ENCODE measurements at regions not wholly inside any gene's neighbourhood (a gene's known extent, or its start where the extent isn't known, plus 50 kb on each side); places are given as distances from the start of the nearest gene placed in this dataset.

- TF ChIP-seq SIN3A (IDR thresholded peaks at IDR 0.05; ENCODE audit: borderline replicate concordance, insufficient read depth, low read length) (no peak), TAF1 (IDR thresholded peaks at IDR 0.05; ENCODE audit: borderline replicate concordance, insufficient read depth, low read length) (no peak), REST (IDR thresholded peaks at IDR 0.05; ENCODE audit: insufficient read depth in 1 of 2, low read depth in 2 of 2, low read length in 2 of 2) (no peak), POLR2AphosphoS5 (IDR thresholded peaks at IDR 0.05; ENCODE audit: low read depth, low read length) (no peak), FOXP2 (optimal IDR thresholded peaks at IDR 0.05; ENCODE audit: borderline replicate concordance, extremely low read depth, extremely low read length, insufficient read depth) (no peak)
Observed at GRCh38 chr9:96136992-96137670, 164.8 kb downstream of the HSD17B3 start.

Data from PFSK-1 (cell line).